Hepatocyte (in vitro differentiated cells): ENCODE measurements at regions not wholly inside any gene's neighbourhood (a gene's known extent, or its start where the extent isn't known, plus 50 kb on each side); places are given as distances from the start of the nearest gene placed in this dataset.

Source experiments
- DNase-seq: peaks from one replicate; pipeline ENCODE4 v3.0.0-alpha.2; 2016; ENCODE audit warnings: low spot score
- H2AFZ ChIP-seq: fragments of 200-600 bp; sonication (generic); 2 replicates; pipeline ENCODE4 v1.6.0; 2016; ENCODE audit warnings: antibody characterized with exemption, mild to moderate bottlenecking
- H3K27ac ChIP-seq: fragments of 200-600 bp; sonication (generic); 2 replicates; pipeline ENCODE4 v1.5.1; 2016; ENCODE audit warnings: mild to moderate bottlenecking
- H3K27me3 ChIP-seq: fragments of 200-600 bp; sonication (generic); 2 replicates; pipeline ENCODE4 v1.6.1; 2016
- H3K36me3 ChIP-seq: fragments of 200-600 bp; sonication (generic); replicated peaks from 2 replicates; pipeline ENCODE4 v1.5.1; 2016; ENCODE audit warnings: low read depth; ENCODE audit not compliant: insufficient read depth
- H3K4me1 ChIP-seq: fragments of 200-600 bp; sonication (generic); 2 replicates; pipeline ENCODE4 v1.5.1; 2016; ENCODE audit warnings: mild to moderate bottlenecking, moderate library complexity; ENCODE audit not compliant: insufficient read depth
- H3K4me2 ChIP-seq: fragments of 200-600 bp; sonication (generic); 2 replicates; pipeline ENCODE4 v1.6.0; 2016
- H3K4me3 ChIP-seq: fragments of 200-600 bp; sonication (generic); 2 replicates; pipeline ENCODE4 v1.5.1; 2016; ENCODE audit warnings: mild to moderate bottlenecking
- H3K79me2 ChIP-seq: fragments of 200-600 bp; sonication (generic); 2 replicates; pipeline ENCODE4 v1.6.0; 2017; ENCODE audit warnings: mild to moderate bottlenecking
- H3K9me2 ChIP-seq: fragments of 200-600 bp; sonication (generic); replicated peaks from 2 replicates; pipeline ENCODE4 v1.6.0; 2017; ENCODE audit warnings: mild to moderate bottlenecking; ENCODE audit not compliant: insufficient read depth
- H3K9me3 ChIP-seq: fragments of 200-600 bp; sonication (generic); 2 replicates; pipeline ENCODE4 v1.5.1; 2016; ENCODE audit warnings: low read depth, mild to moderate bottlenecking
- H4K20me1 ChIP-seq: fragments of 200-600 bp; sonication (generic); 2 replicates; pipeline ENCODE4 v1.6.0; 2016; ENCODE audit warnings: mild to moderate bottlenecking; ENCODE audit not compliant: insufficient read depth, poor library complexity, severe bottlenecking
- CTCF ChIP-seq: fragments of 200-600 bp; sonication (generic); IDR thresholded peaks from 2 replicates; pipeline ENCODE4 v1.5.1; 2016; ENCODE audit warnings: antibody characterized with exemption, mild to moderate bottlenecking; ENCODE audit not compliant: poor library complexity
- EZH2 ChIP-seq: fragments of 200-600 bp; sonication (generic); IDR thresholded peaks from 2 replicates; pipeline ENCODE4 v1.6.1; 2016; ENCODE audit warnings: antibody characterized with exemption, mild to moderate bottlenecking, borderline replicate concordance
- EZH2phosphoT487 ChIP-seq: fragments of 200-600 bp; sonication (generic); IDR thresholded peaks from one replicate; pipeline ENCODE4 v1.6.1; 2018; ENCODE audit warnings: antibody characterized with exemption, mild to moderate bottlenecking, low read depth, moderate library complexity; ENCODE audit not compliant: unreplicated experiment, severe bottlenecking
- WGBS: methylation state at CpG from one replicate; pipeline ENCODE4 v1.1.6; 2016; ENCODE audit warnings: low lambda C conversion rate; ENCODE audit errors: missing lambda C conversion rate; 5-methylcytosine and 5-hydroxymethylcytosine counted together

DNA sequence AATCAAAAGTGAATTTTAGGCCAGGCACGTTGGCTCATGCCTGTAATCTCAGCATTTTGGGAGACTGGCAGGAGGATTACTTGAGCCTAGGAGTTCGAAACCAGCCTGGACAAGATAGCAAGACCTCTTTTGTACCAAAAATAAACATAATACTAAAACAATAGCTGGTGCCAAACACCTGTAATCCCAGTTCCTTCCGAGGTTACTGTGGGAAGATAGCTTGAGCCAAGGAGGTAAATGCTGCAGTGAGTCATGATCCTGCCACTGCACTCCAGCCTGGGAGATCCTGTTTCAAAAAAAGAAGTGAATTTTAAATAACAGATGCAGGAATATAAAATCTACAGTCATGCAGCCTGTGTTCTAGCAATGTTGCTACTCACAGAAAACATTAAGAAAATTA, 488.3 kb downstream of the PPARGC1A start:
- 41% methylated on average over 3 of the region's 3 CpGs for WGBS

DNA sequence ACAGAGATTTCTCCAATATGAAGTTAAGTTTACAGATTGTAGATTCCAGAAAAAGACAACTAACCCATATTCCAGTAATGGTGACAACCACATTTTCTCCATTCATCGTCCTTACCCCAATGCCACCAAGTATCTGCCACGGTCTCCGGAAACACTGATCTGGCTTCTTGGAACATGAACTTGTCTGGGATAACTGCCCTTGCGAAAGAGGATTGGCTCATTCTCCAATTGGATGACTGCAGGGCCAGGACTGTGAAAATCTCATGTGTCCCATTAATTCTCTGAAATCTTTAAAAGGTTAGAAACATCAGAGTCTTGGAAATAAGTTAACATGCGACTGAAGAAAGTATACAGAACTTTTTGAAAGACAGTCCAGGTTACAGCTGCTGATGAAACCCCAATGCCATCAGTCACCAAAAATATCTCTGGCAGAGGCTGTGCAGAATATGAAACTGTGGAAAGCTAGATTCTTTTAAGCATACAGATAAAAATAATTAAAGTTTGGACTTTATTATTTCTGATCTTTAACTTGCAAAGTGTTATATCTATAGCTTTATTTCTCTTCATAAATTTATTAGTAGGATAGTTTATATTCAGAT, 496.9 kb downstream of the PPARGC1A start:
- Histone ChIP-seq H2AFZ (no peak overlapping the region), H3K36me3 (no peaks in the 10 kb centered on the region), H3K4me3 (no peak overlapping the region), H3K9me2 (no peaks in the 10 kb centered on the region), H4K20me1 (no peaks in the 10 kb centered on the region), H3K27ac (no peak overlapping the region), H3K79me2 (no peaks in the 10 kb centered on the region), H3K27me3 (no peaks in the 10 kb centered on the region), H3K4me1 (no peaks in the 10 kb centered on the region), H3K9me3 (no peaks in the 10 kb centered on the region), H3K4me2 (no peak overlapping the region)
- TF ChIP-seq EZH2 (no peak), EZH2phosphoT487 (no peak), CTCF (no peak)
- no peak for DNase-seq
- 93% methylated on average over 5 of the region's 5 CpGs for WGBS

More for the DNA sequence above, 488.3 kb downstream of the PPARGC1A start:
- H3K9me3 ChIP-seq: no peaks in the 10 kb centered on the region
- no peaks in the 10 kb centered on the region for H3K36me3 ChIP-seq
- H3K4me1 ChIP-seq: no peaks in the 10 kb centered on the region
- H3K27ac ChIP-seq: no peak overlapping the region
- no peak overlapping the region for H3K4me2 ChIP-seq
- no peak overlapping the region for H3K4me3 ChIP-seq
- H3K79me2 ChIP-seq: no peaks in the 10 kb centered on the region
- no peak for DNase-seq
- no peaks in the 10 kb centered on the region for H4K20me1 ChIP-seq
- H3K27me3 ChIP-seq: no peaks in the 10 kb centered on the region
- no peaks in the 10 kb centered on the region for H3K9me2 ChIP-seq
- no peak overlapping the region for H2AFZ ChIP-seq
- TF ChIP-seq EZH2phosphoT487 (no peak), CTCF (no peak)

DNA sequence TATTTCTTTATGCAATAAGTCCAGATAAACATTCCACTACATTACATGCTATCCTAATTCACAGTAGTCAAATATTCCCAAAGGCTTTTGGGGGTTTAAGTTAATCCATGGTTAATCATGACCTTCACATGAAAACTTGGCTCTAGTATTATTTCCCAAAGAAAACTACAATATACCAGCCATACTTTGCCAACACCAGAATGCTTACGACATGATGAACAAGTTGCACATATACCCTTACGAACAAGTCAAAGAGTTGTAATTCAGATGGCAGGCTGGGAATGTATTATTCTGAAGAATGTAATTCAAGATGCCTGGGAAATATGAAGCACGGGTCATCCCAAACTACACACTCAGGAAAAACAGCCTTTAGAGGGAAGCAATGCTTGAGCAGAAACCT, 499.6 kb downstream of the PPARGC1A start:
- Histone ChIP-seq H4K20me1 (no peaks in the 10 kb centered on the region), H3K79me2 (no peaks in the 10 kb centered on the region), H3K9me2 (no peaks in the 10 kb centered on the region), H3K27me3 (no peaks in the 10 kb centered on the region), H2AFZ (no peak overlapping the region), H3K9me3 (no peaks in the 10 kb centered on the region), H3K4me1 (no peaks in the 10 kb centered on the region), H3K4me3 (no peak overlapping the region), H3K4me2 (no peak overlapping the region), H3K27ac (no peak overlapping the region), H3K36me3 (no peaks in the 10 kb centered on the region)
- TF ChIP-seq EZH2phosphoT487 (no peak), CTCF (no peak), EZH2 (no peak)
- WGBS: 88% methylated on average over 3 of the region's 3 CpGs
- no peak for DNase-seq
